RPMI8226 (cell line): ENCODE measurements at regions not wholly inside any gene's neighbourhood (a gene's known extent, or its start where the extent isn't known, plus 50 kb on each side); places are given as distances from the start of the nearest gene placed in this dataset.
"Not testable (repeated sequence)": the region's sequence is repeated elsewhere in the genome, so short reads cannot be mapped to it uniquely, and the experiment has no call there.

Experiments used
- DNase-seq: peaks from one replicate; pipeline ENCODE4 v3.0.0-alpha.2; 2015

GRCh38 chr14:35932136-35932535 is 106.0 kb downstream of the BRMS1L start:
- peak; percentile 8 for DNase-seq

GRCh38 chr14:35931346-35931745 is 105.2 kb downstream of the BRMS1L start:
- DNase-seq: no peak

GRCh38 chr14:35929186-35929585 is 103.0 kb downstream of the BRMS1L start:
- DNase-seq: no peak

GRCh38 chr14:35927727-35928126 is 101.6 kb downstream of the BRMS1L start:
- DNase-seq: no peak

GRCh38 chr14:35925319-35925718 is 99.2 kb downstream of the BRMS1L start:
- no peak for DNase-seq

GRCh38 chr14:35922590-35922989 is 96.5 kb downstream of the BRMS1L start:
- not testable (repeated sequence) for DNase-seq

GRCh38 chr14:35921745-35922144 is 95.6 kb downstream of the BRMS1L start:
- no peak for DNase-seq
